GM19328 (cell line): ENCODE measurements at regions not wholly inside any gene's neighbourhood (a gene's known extent, or its start where the extent isn't known, plus 50 kb on each side); places are given as distances from the start of the nearest gene placed in this dataset.

ENCODE experiments used
- ATAC-seq: cut with Tn5 transposase; IDR thresholded peaks from one replicate; pipeline ENCODE4 v1.9.1; 2021; ENCODE audit warnings: mild to moderate bottlenecking, moderate library complexity; ENCODE audit not compliant: unreplicated experiment

- no peak for ATAC-seq
Measured at GRCh38 chr1:163785868-163786405, 464.2 kb downstream of the NUF2 start.

DNA sequence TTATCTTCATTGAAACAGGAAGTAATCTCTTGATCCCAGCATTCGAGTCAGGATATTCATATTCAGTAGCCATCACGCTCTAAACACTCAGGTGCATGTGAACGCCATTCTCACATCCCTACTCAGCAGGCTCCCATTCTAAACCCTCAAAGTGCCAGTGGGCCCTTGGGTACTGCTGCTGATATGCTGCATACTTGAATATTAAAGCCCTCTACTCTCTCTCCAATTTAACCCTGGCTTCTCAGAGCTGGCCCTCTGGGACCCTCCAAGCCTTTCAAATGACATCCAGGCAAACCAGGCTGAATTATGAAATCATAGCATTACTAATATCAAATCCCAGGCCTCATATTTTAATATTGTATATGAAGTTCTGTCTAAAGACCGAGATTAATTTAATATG lies 468.2 kb downstream of the NUF2 start:
- ATAC-seq: no peak

DNA sequence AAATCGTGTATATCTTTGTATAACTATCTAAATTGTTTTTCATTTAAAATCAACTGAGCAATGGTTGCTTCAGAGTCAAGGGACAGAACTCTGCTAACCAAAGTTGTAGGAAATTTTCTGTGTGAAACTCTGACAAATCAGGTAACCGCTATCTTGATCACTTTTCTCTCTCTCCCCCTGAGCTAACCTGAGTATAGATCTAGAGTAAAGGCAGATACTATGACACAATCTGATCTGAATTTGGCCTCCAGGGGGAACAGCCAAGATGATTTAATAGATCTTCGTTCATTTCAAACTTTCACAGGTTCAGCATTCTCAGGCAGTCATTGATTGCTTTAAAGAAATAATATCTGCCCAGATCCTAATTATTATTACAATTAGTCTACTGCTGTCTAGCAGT lies 472.8 kb downstream of the NUF2 start:
- ATAC-seq: no peak

DNA sequence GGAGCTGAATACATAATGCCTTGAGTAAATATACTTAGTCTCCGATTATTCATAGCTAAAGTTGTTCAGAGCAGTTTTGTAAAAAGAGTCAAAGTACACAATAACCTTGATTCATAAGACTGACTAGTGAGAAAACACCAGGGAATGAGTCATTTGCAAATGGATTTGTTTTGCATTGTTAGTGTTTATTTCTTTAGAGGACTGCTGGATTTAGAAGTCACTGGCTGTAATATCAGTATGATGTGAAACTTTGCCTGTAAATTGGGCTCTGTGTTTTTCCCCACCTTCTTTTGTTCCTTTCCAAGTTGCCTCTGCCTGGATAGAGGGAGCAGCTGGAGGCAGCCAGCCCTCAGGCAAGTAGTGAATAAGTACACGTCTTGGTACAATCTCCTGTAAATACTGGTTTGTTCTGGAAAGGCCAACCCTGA lies 474.7 kb downstream of the NUF2 start:
- ATAC-seq: no peak

DNA sequence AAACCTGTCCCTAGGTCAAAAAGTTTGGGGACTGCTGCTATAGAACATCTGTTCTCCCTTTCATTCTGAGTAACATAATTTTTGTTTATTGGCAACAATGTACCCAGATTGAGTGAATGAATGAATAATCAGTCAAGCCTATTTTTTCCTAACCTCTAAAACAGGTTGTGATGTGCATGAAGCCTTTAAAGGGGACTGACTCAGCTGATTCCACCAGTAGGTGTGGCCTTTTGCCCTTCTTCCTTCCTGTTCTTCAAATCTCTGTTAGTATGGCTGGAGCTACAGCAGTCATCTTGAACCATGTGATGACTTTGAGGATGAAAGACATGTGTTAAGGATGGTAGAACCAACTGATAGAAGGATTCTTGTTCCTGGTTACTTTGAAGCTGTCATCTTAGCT lies 476.1 kb downstream of the NUF2 start:
- ATAC-seq: no peak

GRCh38 chr1:163799190-163799805 lies 477.5 kb downstream of the NUF2 start:
- no peak for ATAC-seq

DNA sequence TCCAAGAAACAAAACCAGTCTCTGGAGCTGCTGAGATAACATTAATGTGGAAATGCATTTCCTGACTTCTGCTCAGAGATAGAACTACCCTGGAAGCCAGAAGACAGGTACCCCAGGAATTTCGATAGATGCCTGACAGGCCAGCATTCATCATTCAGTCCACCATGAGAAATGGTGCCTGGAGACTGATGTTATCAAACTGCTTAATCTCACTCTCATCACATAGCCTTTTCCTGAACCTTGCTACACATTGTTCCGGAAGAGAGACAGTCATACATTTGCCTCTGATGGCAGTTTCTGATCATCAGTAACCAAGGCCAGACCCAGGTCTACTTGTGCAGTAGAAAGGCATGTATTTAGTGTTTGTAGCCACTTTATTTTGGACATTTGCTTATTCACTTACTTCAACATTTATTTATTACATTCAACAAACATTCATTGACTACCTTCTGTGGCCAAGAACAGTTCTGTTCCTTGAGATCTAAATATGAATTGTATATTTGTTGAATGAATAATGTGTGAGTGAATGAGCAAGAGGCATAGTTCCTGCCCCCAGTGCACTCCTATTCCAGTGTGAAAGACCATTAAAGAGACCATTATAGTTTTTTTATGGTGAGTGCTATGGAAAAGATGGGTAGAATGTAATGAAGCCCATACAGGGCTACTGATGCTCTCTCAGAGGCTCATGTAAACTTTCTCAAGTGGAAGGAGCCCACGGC lies 485.7 kb downstream of the NUF2 start:
- ATAC-seq: no peak

GRCh38 chr1:163813251-163813650 lies 491.5 kb downstream of the NUF2 start:
- ATAC-seq: no peak

DNA sequence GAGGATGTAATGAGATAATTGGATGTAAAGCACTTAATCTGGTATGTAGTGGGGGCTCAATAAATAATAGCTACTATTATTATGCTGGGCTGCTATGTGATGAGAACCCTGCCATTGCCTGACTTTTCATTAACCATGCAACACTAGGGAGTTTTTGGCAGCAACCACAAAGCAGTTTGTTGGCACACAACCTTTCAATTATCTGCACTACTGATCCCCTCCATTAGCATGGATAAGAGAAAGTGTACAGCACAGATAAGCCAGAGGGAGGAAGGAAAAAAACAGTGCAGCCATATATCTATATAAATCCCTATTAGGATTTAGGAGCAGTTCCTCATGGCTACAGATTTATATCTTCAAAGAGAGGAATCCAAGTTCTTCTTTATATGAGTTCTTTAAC lies 498.5 kb downstream of the NUF2 start:
- no peak for ATAC-seq

GRCh38 chr1:163820766-163821165 lies 499.0 kb downstream of the NUF2 start:
- ATAC-seq: no peak

DNA sequence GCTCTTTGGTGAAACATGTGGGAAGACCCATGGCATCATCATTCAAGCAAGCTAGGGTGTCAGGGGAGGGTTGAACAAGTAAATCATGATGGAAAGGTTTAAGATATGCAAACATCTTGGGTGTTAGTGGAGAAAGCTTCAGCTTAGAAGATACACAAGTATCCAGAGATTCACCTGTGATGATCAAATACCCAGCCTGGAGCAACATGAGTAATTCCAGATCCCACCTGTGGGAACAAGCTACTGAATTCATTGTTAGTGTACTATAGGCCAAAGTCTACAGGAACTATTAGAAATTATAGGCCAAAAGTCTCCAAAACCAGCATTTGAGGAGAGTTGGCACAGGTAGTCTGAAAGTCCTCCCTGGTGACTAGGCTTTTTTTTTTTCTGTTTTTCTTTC lies 499.9 kb downstream of the NUF2 start:
- no peak for ATAC-seq

- no peak for ATAC-seq
Measured at GRCh38 chr1:163823017-163823416, 501.3 kb downstream of the NUF2 start.

GRCh38 chr1:163824006-163824405 lies 502.3 kb downstream of the NUF2 start:
- no peak for ATAC-seq

DNA sequence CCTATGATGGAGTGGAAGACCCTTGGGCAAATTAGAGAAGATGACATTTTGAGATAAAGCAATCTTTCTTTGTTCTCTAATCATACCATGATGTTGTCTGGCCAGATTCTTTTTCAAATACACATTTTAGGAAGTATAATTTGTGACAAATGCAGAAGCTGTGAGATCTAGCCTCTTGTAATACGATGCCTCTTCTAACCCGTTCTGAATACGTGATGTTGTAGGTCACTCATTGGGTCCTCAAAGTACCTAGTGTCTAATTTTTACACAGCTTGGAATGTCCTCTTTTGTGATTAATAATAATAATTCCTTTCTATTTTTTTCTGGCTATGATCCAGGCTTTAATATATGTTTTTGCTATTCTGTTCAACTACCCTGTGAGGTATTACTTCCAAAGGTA lies 502.7 kb downstream of the NUF2 start:
- ATAC-seq: no peak

DNA sequence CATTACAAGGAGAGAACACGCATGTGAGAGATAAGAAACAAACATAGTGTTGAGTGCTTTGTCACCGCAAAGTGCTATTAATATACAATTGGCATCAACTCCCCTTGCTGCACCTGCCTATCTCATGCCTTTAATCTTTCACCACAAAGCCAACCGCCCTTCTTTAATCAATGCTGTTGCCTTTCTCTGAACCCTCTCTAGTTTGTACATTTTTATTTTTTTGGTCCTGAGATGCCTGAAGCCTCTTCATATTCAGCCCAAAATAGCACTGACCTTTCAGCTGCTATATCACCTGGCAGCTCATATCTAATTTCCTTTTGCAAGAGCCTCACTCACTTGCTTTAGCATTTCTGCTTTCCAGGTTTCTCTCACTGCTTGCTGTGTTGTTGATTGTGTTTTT lies 504.7 kb downstream of the NUF2 start:
- no peak for ATAC-seq

GRCh38 chr1:163834778-163835177 lies 513.0 kb downstream of the NUF2 start:
- ATAC-seq: no peak

DNA sequence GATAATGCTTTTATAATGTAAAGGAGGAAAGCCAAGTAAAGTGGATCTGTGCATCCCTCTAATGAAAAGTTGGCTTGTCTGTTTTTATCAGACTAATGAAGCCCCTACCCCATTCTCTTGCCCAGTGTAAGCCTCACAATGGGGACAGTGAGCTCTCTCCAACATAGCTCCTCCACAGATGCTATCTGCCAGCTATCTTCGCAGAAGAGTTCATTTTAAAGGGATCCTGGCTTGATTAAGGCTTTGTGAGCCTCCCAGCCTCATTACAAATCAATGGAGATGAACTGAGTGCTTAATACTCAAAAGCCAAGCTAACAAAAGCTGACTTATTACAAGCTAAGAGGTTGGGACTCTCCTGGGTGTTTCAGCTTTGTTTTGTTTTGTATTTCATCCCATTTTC lies 514.7 kb downstream of the NUF2 start:
- no peak for ATAC-seq

- no peak for ATAC-seq
Measured at GRCh38 chr1:163837206-163837605, 515.5 kb downstream of the NUF2 start.

- no peak for ATAC-seq
Measured at GRCh38 chr1:163842571-163842970, 520.8 kb downstream of the NUF2 start.

DNA sequence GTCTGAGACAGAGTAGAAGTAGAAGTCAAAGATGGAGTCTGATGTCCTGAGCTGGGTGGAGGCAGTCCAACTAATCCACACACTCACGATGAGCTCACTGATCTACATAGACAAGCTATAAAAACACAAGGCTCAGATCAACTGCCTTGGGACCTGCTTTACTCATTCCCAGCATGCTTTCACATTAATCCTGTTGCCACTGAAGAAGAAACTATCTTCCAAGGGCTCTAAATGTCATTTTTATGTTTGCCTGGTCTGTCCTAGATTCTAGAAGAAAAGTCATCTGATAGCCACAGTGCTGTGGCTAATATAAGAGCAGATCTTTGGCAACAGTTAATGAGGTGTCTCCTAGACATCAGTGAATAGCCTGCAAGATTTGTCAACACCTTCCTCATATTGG lies 522.7 kb downstream of the NUF2 start:
- ATAC-seq: no peak

- no peak for ATAC-seq
Measured at GRCh38 chr1:163845279-163845678, 523.5 kb downstream of the NUF2 start.

- no peak for ATAC-seq
Measured at GRCh38 chr1:163863731-163864130, 542.0 kb downstream of the NUF2 start.

DNA sequence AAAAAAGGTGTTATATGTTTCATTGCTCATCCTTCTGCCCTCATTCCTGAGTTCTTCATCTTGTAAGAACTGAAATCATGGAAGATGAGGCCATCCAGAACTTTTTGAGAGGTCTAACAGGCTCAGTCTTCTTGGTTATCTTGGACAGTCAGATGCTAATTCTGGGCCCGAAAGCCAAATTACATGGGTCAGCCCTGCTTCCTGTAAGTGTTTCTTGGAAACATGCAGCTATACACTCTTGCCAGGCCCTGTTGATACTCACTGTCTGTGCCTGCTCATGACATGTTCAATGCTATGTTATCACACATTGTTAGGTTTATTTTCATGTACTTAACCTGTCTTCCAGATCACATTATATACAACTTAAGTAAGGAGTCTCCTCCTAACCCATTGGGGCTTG lies 542.5 kb downstream of the NUF2 start:
- ATAC-seq: no peak
